Ectodermal cell (in vitro differentiated cells): ENCODE measurements at regions not wholly inside any gene's neighbourhood (a gene's known extent, or its start where the extent isn't known, plus 50 kb on each side); places are given as distances from the start of the nearest gene placed in this dataset.
"Not testable (repeated sequence)": the region's sequence is repeated elsewhere in the genome, so short reads cannot be mapped to it uniquely, and the experiment has no call there.

Experiments used
- H3K27ac ChIP-seq: 2 replicates; pipeline ENCODE4 v1.7.0; 2013; ENCODE audit warnings: mild to moderate bottlenecking, low read depth, low read length; ENCODE audit not compliant: insufficient read depth, poor library complexity, severe bottlenecking
- H3K27me3 ChIP-seq: 2 replicates; pipeline ENCODE4 v1.7.0; 2013; ENCODE audit warnings: mild to moderate bottlenecking, low read length; ENCODE audit not compliant: insufficient read depth, control insufficient read depth, poor library complexity, severe bottlenecking
- H3K36me3 ChIP-seq: one replicate; pipeline ENCODE4 v1.7.0; 2013; ENCODE audit warnings: low read length; ENCODE audit not compliant: control insufficient read depth, insufficient read depth
- H3K4me1 ChIP-seq: one replicate; pipeline ENCODE4 v1.7.0; 2013; ENCODE audit warnings: low read length; ENCODE audit not compliant: control insufficient read depth, insufficient read depth
- H3K4me3 ChIP-seq: 2 replicates; pipeline ENCODE4 v1.7.0; 2013; ENCODE audit warnings: low read depth, low read length, control low read depth; ENCODE audit not compliant: insufficient read depth
- H3K9me3 ChIP-seq: 2 replicates; pipeline ENCODE4 v1.7.0; 2013; ENCODE audit warnings: mild to moderate bottlenecking, low read length, moderate library complexity; ENCODE audit not compliant: control insufficient read depth
- WGBS, 2 experiments: methylation state at CpG; one replicate each; pipeline ENCODE4 v1.1.7; 2013; ENCODE audit warnings: missing lambda C conversion rate in 2 of 2; 5-methylcytosine and 5-hydroxymethylcytosine counted together

GRCh38 chr12:17139931-17140330 is 534.0 kb upstream of the LMO3 start:
- Histone ChIP-seq H3K4me3 (no peak overlapping the region), H3K27me3 (no peaks in the 10 kb centered on the region), H3K27ac (no peak overlapping the region), H3K4me1 (no peaks in the 10 kb centered on the region), H3K9me3 (no peaks in the 10 kb centered on the region), H3K36me3 (no peaks in the 10 kb centered on the region)
- 94 to 97% methylated on average over 2 of the region's 2 CpGs for WGBS, 2 experiments

GRCh38 chr12:17137396-17137795 is 531.4 kb upstream of the LMO3 start:
- 85 to 95% methylated on average over 2 to 3 of the region's 3 CpGs for WGBS, 2 experiments
- no peak overlapping the region for H3K4me3 ChIP-seq
- H3K36me3 ChIP-seq: no peaks in the 10 kb centered on the region
- no peaks in the 10 kb centered on the region for H3K9me3 ChIP-seq
- no peak overlapping the region for H3K27ac ChIP-seq
- no peaks in the 10 kb centered on the region for H3K4me1 ChIP-seq
- no peaks in the 10 kb centered on the region for H3K27me3 ChIP-seq

GRCh38 chr12:17134315-17134714 is 528.4 kb upstream of the LMO3 start:
- Histone ChIP-seq H3K27me3 (no peaks in the 10 kb centered on the region), H3K4me1 (no peaks in the 10 kb centered on the region), H3K36me3 (no peaks in the 10 kb centered on the region), H3K9me3 (no peaks in the 10 kb centered on the region), H3K4me3 (no peak overlapping the region), H3K27ac (no peak overlapping the region)

GRCh38 chr12:17132336-17132735 is 526.4 kb upstream of the LMO3 start:
- 89 to 96% methylated on average over 4 of the region's 4 CpGs for WGBS, 2 experiments
- H3K27me3 ChIP-seq: no peaks in the 10 kb centered on the region
- no peak overlapping the region for H3K4me3 ChIP-seq
- no peaks in the 10 kb centered on the region for H3K9me3 ChIP-seq
- no peak overlapping the region for H3K27ac ChIP-seq
- H3K4me1 ChIP-seq: no peaks in the 10 kb centered on the region
- no peaks in the 10 kb centered on the region for H3K36me3 ChIP-seq

GRCh38 chr12:17116538-17116937 is 510.6 kb upstream of the LMO3 start:
- not testable (repeated sequence) for H3K4me3 ChIP-seq, H3K27me3 ChIP-seq, H3K36me3 ChIP-seq, H3K27ac ChIP-seq, H3K9me3 ChIP-seq, H3K4me1 ChIP-seq
- 93 to 94% methylated on average over 3 of the region's 3 CpGs for WGBS, 2 experiments

GRCh38 chr12:17110316-17110715 is 504.4 kb upstream of the LMO3 start:
- Histone ChIP-seq H3K27ac (no peak overlapping the region), H3K4me3 (no peak overlapping the region), H3K4me1 (no peaks in the 10 kb centered on the region), H3K36me3 (no peaks in the 10 kb centered on the region), H3K27me3 (no peaks in the 10 kb centered on the region), H3K9me3 (no peaks in the 10 kb centered on the region)

- Histone ChIP-seq H3K4me1 (no peaks in the 10 kb centered on the region), H3K27ac (no peak overlapping the region), H3K4me3 (no peak overlapping the region), H3K36me3 (no peaks in the 10 kb centered on the region), H3K9me3 (no peaks in the 10 kb centered on the region), H3K27me3 (no peaks in the 10 kb centered on the region)
- 94 to 97% methylated on average over 3 of the region's 3 CpGs for WGBS, 2 experiments
Observed at GRCh38 chr12:17108877-17109541, 503.0 kb upstream of the LMO3 start.

- no peaks in the 10 kb centered on the region for H3K36me3 ChIP-seq
- no peak overlapping the region for H3K4me3 ChIP-seq
- no peaks in the 10 kb centered on the region for H3K4me1 ChIP-seq
- H3K27me3 ChIP-seq: no peaks in the 10 kb centered on the region
- H3K27ac ChIP-seq: no peak overlapping the region
- WGBS, 2 experiments: 84 to 87% methylated on average over 2 of the region's 2 CpGs
- H3K9me3 ChIP-seq: no peaks in the 10 kb centered on the region
Observed at GRCh38 chr12:17104801-17105200, 498.8 kb upstream of the LMO3 start.

GRCh38 chr12:17097674-17098073 is 491.7 kb upstream of the LMO3 start:
- no peaks in the 10 kb centered on the region for H3K4me1 ChIP-seq
- no peaks in the 10 kb centered on the region for H3K36me3 ChIP-seq
- 90 to 94% methylated on average over 11 of the region's 11 CpGs for WGBS, 2 experiments
- H3K27me3 ChIP-seq: no peaks in the 10 kb centered on the region
- no peak overlapping the region for H3K27ac ChIP-seq
- H3K9me3 ChIP-seq: no peaks in the 10 kb centered on the region
- H3K4me3 ChIP-seq: no peak overlapping the region

- Histone ChIP-seq H3K4me1 (no peaks in the 10 kb centered on the region), H3K36me3 (no peaks in the 10 kb centered on the region), H3K27ac (no peak overlapping the region), H3K27me3 (no peaks in the 10 kb centered on the region), H3K9me3 (no peaks in the 10 kb centered on the region), H3K4me3 (no peak overlapping the region)
Observed at GRCh38 chr12:17084831-17085230, 478.9 kb upstream of the LMO3 start.
